BE2C (cell line): ENCODE measurements at regions not wholly inside any gene's neighbourhood (a gene's known extent, or its start where the extent isn't known, plus 50 kb on each side); places are given as distances from the start of the nearest gene placed in this dataset.

Source experiments
- DNase-seq: peaks from one replicate; pipeline ENCODE4 v3.0.0-alpha.2; 2020
- H3K27me3 ChIP-seq: fragments of 250-450 bp; sonication (Bioruptor Pico); 2 replicates; pipeline ENCODE4 v1.5.1; 2020; ENCODE audit warnings: mild to moderate bottlenecking
- H3K36me3 ChIP-seq: fragments of 250-450 bp; sonication (Bioruptor Pico); 2 replicates; pipeline ENCODE4 v1.5.1; 2020; ENCODE audit warnings: mild to moderate bottlenecking
- H3K4me1 ChIP-seq: fragments of 250-450 bp; sonication (Bioruptor Pico); 2 replicates; pipeline ENCODE4 v1.5.1; 2020
- H3K4me3 ChIP-seq: 2 replicates; pipeline ENCODE4 v1.5.1; 2011; ENCODE audit warnings: low read depth, low read length
- H3K9me3 ChIP-seq: fragments of 250-450 bp; sonication (Bioruptor Pico); 2 replicates; pipeline ENCODE4 v1.5.1; 2020
- TF ChIP-seq, protein P1 (sequence below): IDR thresholded peaks from 2 replicates; pipeline ENCODE4 v1.5.1; 2012; ENCODE audit warnings: mild to moderate bottlenecking, low read depth, low read length

DNA sequence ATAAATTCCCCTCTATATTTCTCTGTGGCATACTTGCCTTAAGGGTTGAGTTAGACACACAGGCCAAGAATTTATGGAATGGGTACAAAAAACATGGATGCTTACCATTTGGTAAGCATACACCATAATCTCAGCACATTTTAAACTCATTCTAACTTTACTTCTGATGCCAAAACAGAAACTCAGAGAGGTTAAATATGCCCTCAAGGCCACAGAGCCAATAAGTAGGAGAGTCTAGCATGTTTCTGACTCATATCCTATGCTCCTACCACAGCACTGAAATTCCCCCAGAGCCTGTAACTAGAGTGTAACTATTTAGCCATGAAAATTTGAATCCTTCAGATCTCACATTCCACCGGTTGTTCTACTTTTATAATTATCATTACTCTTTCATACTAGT is 559.7 kb downstream of the ACTL7B start:
- no peaks in the 10 kb centered on the region for H3K36me3 ChIP-seq
- no peaks in the 10 kb centered on the region for H3K4me1 ChIP-seq
- H3K9me3 ChIP-seq = no peaks in the 10 kb centered on the region
- TF ChIP-seq, protein P1, sequence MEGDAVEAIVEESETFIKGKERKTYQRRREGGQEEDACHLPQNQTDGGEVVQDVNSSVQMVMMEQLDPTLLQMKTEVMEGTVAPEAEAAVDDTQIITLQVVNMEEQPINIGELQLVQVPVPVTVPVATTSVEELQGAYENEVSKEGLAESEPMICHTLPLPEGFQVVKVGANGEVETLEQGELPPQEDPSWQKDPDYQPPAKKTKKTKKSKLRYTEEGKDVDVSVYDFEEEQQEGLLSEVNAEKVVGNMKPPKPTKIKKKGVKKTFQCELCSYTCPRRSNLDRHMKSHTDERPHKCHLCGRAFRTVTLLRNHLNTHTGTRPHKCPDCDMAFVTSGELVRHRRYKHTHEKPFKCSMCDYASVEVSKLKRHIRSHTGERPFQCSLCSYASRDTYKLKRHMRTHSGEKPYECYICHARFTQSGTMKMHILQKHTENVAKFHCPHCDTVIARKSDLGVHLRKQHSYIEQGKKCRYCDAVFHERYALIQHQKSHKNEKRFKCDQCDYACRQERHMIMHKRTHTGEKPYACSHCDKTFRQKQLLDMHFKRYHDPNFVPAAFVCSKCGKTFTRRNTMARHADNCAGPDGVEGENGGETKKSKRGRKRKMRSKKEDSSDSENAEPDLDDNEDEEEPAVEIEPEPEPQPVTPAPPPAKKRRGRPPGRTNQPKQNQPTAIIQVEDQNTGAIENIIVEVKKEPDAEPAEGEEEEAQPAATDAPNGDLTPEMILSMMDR = no peak
- no peaks in the 10 kb centered on the region for H3K27me3 ChIP-seq
- no peak for DNase-seq
- H3K4me3 ChIP-seq = no peak overlapping the region

DNA sequence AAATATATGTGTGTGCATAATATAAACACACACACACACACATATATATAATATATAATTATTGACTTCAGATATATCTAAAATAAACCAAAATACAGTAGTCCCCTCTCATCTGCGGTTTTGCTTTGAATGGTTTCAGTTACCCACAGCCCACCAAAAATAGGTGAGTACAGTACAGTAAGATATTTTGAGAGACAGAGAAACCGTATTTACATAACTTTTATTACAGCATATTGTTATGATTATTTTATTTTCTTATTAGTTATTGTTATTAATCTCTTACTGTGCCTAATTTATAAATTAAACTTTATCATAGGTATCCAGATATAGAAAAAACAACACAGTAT is 564.2 kb downstream of the ACTL7B start:
- Histone ChIP-seq H3K4me3 (no peak overlapping the region), H3K9me3 (no peaks in the 10 kb centered on the region), H3K4me1 (no peaks in the 10 kb centered on the region), H3K27me3 (no peaks in the 10 kb centered on the region), H3K36me3 (no peaks in the 10 kb centered on the region)
- TF ChIP-seq, protein P1 = no peak
- DNase-seq = no peak

DNA sequence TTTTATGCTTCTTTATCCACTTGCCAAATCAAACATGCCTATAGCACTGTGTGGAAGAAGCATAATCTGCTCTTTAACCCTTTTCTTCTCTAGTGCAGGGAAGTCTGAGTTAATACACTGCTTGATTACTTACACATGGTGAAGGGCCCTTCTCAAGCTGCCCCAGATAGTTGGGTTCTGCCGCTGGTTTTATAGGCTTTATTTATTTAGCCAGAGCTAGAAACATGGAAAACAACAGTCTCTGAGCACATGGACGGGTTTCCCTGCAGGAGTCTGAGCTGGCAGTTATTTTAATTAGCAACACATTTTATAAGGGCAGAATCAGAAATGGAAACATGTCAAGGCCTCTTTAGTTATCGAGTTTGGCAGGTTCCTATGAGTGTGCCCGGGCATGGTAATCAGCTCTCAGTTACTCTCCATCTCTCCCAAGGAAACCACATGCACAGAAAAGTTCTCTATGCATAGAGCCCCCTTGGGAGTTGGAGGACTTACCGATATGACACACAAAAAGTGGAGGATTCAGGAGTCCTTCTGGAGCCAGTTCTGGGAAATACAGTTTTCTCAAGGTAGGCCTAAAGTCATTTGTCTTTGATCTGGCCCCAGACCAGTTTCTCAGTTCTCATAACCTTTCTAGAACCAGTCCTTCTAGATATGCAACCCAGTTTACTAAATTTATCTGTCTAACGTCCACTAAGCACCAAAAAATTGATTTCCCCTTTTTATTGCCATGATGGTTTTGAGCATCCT is 564.8 kb downstream of the ACTL7B start:
- Histone ChIP-seq H3K4me1 (no peaks in the 10 kb centered on the region), H3K27me3 (no peaks in the 10 kb centered on the region), H3K36me3 (no peaks in the 10 kb centered on the region), H3K4me3 (no peak overlapping the region), H3K9me3 (no peaks in the 10 kb centered on the region)
- TF ChIP-seq, protein P1 = no peak
- DNase-seq = no peak

DNA sequence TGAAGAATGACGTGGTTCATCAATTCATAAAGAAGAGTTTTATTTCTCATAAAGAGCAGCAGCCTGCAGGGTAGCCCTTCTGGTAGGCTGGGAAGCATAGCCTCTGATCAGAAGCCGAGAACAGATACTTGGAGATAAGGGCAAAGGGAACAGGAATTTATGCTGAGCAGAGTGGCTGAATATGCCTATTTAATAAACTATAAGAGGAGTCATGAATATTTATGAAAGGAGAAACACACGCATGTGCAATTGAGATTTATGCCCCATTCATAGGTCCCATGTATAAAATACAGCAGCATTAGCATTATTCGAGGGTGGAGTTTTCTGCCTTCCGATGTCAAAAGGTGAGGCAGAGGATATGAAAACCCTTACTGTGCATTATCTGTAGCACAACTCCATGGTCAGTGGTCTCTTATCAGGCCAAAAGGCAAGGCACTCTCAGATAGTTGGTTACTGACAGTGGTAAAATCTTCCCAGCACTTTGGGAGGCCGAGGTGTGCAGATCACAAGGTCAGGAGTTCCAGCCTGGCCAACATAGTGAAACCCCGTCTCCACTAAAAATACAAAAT is 569.1 kb downstream of the ACTL7B start:
- Histone ChIP-seq H3K27me3 (no peaks in the 10 kb centered on the region), H3K4me3 (no peak overlapping the region), H3K4me1 (no peaks in the 10 kb centered on the region), H3K36me3 (no peaks in the 10 kb centered on the region), H3K9me3 (no peaks in the 10 kb centered on the region)
- TF ChIP-seq, protein P1 = no peak
- no peak for DNase-seq

DNA sequence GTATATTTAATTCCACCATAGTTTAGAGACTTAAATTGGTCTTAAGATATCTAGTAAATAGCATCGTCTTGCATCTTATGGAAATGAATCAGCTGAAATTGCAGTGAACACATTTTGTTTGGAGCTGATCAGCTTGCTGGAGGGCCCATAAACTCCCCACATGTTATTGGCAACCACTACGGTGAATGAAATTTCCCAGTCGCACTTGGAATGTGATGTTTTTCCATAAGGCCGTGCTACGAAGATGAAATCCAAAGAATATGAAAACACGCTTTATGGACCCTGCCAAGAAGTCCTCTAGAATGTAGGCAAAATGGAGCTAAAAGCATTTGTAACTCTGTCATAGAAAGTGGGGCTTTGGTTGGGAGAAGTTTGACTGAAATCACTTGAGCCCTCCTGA is 572.1 kb downstream of the ACTL7B start:
- TF ChIP-seq, protein P1 = no peak
- H3K27me3 ChIP-seq = no peaks in the 10 kb centered on the region
- H3K9me3 ChIP-seq = no peaks in the 10 kb centered on the region
- no peak overlapping the region for H3K4me3 ChIP-seq
- H3K4me1 ChIP-seq = no peaks in the 10 kb centered on the region
- DNase-seq = no peak
- no peaks in the 10 kb centered on the region for H3K36me3 ChIP-seq

DNA sequence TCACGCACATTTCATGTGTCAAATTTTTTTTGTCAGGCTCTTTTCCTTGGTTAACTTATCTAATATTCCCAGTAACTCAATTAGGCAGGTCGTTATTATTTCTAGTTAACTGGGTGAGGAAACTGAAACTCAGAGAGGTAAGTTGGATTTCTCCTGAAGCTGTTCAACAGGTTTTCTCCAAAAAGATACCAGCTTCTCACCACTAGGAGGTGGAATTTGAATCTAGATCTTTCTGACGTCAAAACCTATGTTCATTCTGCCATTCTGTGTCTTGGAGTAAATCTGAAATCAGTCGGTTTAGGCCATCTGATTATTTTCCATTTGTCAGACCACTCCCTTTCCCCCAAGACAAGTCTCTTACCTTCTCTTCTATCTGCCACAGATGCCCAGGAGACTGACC is 572.9 kb downstream of the ACTL7B start:
- DNase-seq = no peak
- Histone ChIP-seq H3K27me3 (no peaks in the 10 kb centered on the region), H3K4me1 (no peaks in the 10 kb centered on the region), H3K4me3 (no peak overlapping the region), H3K36me3 (no peaks in the 10 kb centered on the region), H3K9me3 (no peaks in the 10 kb centered on the region)
- TF ChIP-seq, protein P1 = peak; percentile 46
